ENCODE measurements at regions not wholly inside any gene's neighbourhood (a gene's known extent, or its start where the extent isn't known, plus 50 kb on each side); places are given as distances from the start of the nearest gene placed in this dataset.

GRCh38 chr4:73679836-73680235, 59.6 kb upstream of the RASSF6 start:
- TF ChIP-seq POLR2A (IDR thresholded peaks at IDR 0.05) (no peak), CTCF (IDR thresholded peaks at IDR 0.05) (no peak)
